ENCODE measurements at regions not wholly inside any gene's neighbourhood (a gene's known extent, or its start where the extent isn't known, plus 50 kb on each side); places are given as distances from the start of the nearest gene placed in this dataset.

DNA sequence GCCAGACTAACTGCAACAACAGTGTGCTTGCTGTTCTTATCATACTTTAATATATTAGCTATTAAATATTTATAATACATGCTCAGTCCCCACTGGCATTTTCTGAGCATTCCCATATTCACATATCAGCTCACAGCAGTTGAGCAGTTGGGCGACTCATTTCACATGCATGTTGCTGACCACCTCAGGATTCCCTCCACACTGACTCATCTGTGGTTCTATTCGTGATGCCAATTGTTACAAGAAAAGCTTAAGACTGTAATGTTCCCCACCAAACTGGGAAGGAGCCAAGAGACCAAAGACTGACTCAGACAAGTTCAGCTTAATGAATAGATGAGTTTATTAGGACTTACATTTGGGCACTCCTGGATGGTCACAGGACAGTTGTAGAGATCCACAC, 100.3 kb upstream of the KIF2B start (continued):
- no peak for TF ChIP-seq ATF2 (tag by site-specific recombination; IDR thresholded peaks at IDR 0.05; ENCODE audit: low read depth)
- no peak for TF ChIP-seq ZNF629 (tag by site-specific recombination; IDR thresholded peaks at IDR 0.05)
- TF ChIP-seq ZNF645 (tag by site-specific recombination; IDR thresholded peaks at IDR 0.05) = no peak

GRCh38 chr17:53721101-53721500, 101.6 kb upstream of the KIF2B start:
- H3K27ac ChIP-seq (ENCODE audit: extremely low read depth, low read depth, low read length) = no peak overlapping the region
- H3K4me3 ChIP-seq (ENCODE audit: low read depth, low read length) = no peak overlapping the region
- H3K36me3 ChIP-seq (ENCODE audit: control insufficient read depth in 2 of 2, insufficient read depth in 1 of 2, low read length in 2 of 2) = no peaks in the 10 kb centered on the region
- CTCF ChIA-PET = interaction anchor here (0.6 kb wide), 1 partner anchor 890 kb away, joined by 3 read pairs; no protein-coding TSS in a partner anchor
- POLR2A ChIA-PET = no interaction called here
- no peaks in the 10 kb centered on the region for H3K4me1 ChIP-seq (ENCODE audit: control insufficient read depth, insufficient read depth, low read length)
- TF ChIP-seq ZNF266 (tag by site-specific recombination; IDR thresholded peaks at IDR 0.05; ENCODE audit: low read depth) (no peak), ZNF610 (tag by site-specific recombination; IDR thresholded peaks at IDR 0.05; ENCODE audit: borderline replicate concordance) (no peak)
- H3K9me3 ChIP-seq (ENCODE audit: control insufficient read depth, insufficient read depth, low read depth, low read length) = no peaks in the 10 kb centered on the region

GRCh38 chr17:53719229-53719628, 103.5 kb upstream of the KIF2B start:
- Histone ChIP-seq H3K4me3 (ENCODE audit: low read depth, low read length) (no peak overlapping the region), H3K36me3 (ENCODE audit: control insufficient read depth in 2 of 2, insufficient read depth in 1 of 2, low read length in 2 of 2) (no peaks in the 10 kb centered on the region), H3K9me3 (ENCODE audit: control insufficient read depth, insufficient read depth, low read depth, low read length) (no peaks in the 10 kb centered on the region), H3K27ac (ENCODE audit: extremely low read depth, low read depth, low read length) (no peak overlapping the region), H3K4me1 (ENCODE audit: control insufficient read depth, insufficient read depth, low read length) (no peaks in the 10 kb centered on the region)
- CTCF ChIA-PET = interaction anchor here (0.6 kb wide), 1 partner anchor 32 kb away, joined by 4 read pairs; no protein-coding TSS in a partner anchor
- POLR2A ChIA-PET = no interaction called here
- TF ChIP-seq ZNF76 (tag by site-specific recombination; IDR thresholded peaks at IDR 0.05; ENCODE audit: borderline replicate concordance, low read depth) = no peak

DNA sequence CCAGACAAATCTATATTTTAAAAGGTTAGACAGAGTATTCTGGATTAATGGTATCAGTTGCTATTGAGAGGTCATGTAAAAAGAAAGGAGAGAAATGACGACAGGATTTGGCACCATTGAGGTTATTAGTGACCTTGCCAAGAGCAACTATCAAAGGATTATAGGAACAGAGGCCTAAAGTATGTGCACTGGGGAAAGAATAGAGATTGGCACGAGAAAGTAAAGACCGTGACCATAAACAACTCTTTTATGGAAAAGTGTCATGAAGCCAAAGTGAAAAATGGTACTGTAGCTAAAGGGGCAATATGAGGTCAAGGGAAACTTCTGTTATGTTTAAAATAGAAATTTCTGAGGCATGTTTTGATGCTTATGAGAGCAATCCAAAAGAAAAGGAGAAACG, 115.2 kb upstream of the KIF2B start:
- TF ChIP-seq ZNF23 (tag by site-specific recombination; IDR thresholded peaks at IDR 0.05; ENCODE audit: borderline replicate concordance) (no peak), ZNF174 (tag by site-specific recombination; IDR thresholded peaks at IDR 0.05) (no peak), ZNF585B (tag by site-specific recombination; IDR thresholded peaks at IDR 0.05) (no peak), ZNF518A (tag by site-specific recombination; conservative IDR thresholded peaks at IDR 0.05; ENCODE audit: low read depth) (no peak), ZNF701 (tag by site-specific recombination; IDR thresholded peaks at IDR 0.05) (no peak)
- TF ChIP-seq, protein P1, sequence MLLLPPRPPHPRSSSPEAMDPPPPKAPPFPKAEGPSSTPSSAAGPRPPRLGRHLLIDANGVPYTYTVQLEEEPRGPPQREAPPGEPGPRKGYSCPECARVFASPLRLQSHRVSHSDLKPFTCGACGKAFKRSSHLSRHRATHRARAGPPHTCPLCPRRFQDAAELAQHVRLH (tag by site-specific recombination; IDR thresholded peaks at IDR 0.05) = no peak
- H3K4me1 ChIP-seq (ENCODE audit: control insufficient read depth, insufficient read depth, low read length) = no peaks in the 10 kb centered on the region
- H3K9me3 ChIP-seq (ENCODE audit: control insufficient read depth, insufficient read depth, low read depth, low read length) = no peaks in the 10 kb centered on the region; the same call in 1 of the 2 replicates
- H3K27ac ChIP-seq (ENCODE audit: extremely low read depth, low read depth, low read length) = no peak overlapping the region
- ChIA-PET CTCF (no interaction called here), POLR2A (no interaction called here)
- no peak overlapping the region for H3K4me3 ChIP-seq (ENCODE audit: low read depth, low read length)
- no peaks in the 10 kb centered on the region for H3K36me3 ChIP-seq (ENCODE audit: control insufficient read depth in 2 of 2, insufficient read depth in 1 of 2, low read length in 2 of 2)
